Fibroblast of lung (primary cell): ENCODE measurements at regions not wholly inside any gene's neighbourhood (a gene's known extent, or its start where the extent isn't known, plus 50 kb on each side); places are given as distances from the start of the nearest gene placed in this dataset.

Experiments
- EZH2 ChIP-seq: IDR thresholded peaks from 2 replicates; pipeline ENCODE4 v1.5.1; 2012; ENCODE audit warnings: low read length, control low read depth, mild to moderate bottlenecking; ENCODE audit errors: missing control alignments
- TF ChIP-seq, protein P1 (sequence below), 2 donors: IDR thresholded peaks in 1 of 2; conservative IDR thresholded peaks in 1 of 2; 1 replicate in 1 of 2; 2 replicates in 1 of 2; pipeline ENCODE4 v1.5.1; 2011 to 2012; ENCODE audit warnings: low read length in 2 of 2, control low read depth in 1 of 2, inconsistent platforms in 1 of 2, low read depth in 1 of 2, mild to moderate bottlenecking in 1 of 2

DNA sequence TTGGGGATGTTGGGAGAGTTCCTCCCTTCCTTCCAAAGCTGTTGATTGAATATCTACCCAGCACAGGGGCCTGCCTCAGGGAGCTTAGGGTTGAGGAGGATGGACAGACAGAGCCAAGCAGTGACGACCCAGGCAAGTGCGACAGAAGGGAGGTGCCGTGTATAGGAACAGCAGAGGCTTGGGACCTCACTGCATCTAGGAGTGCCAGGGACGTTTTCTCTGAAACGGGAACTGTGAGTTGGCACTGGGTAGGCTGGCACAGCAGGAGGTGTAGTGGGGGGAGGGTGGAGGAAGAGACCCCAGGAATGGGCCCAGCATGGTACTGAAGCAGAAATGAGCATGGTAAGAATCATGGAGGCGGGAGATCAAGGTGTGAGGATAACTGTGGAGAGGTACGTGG lies 55.3 kb upstream of the MGMT start:
- TF ChIP-seq, protein P1, sequence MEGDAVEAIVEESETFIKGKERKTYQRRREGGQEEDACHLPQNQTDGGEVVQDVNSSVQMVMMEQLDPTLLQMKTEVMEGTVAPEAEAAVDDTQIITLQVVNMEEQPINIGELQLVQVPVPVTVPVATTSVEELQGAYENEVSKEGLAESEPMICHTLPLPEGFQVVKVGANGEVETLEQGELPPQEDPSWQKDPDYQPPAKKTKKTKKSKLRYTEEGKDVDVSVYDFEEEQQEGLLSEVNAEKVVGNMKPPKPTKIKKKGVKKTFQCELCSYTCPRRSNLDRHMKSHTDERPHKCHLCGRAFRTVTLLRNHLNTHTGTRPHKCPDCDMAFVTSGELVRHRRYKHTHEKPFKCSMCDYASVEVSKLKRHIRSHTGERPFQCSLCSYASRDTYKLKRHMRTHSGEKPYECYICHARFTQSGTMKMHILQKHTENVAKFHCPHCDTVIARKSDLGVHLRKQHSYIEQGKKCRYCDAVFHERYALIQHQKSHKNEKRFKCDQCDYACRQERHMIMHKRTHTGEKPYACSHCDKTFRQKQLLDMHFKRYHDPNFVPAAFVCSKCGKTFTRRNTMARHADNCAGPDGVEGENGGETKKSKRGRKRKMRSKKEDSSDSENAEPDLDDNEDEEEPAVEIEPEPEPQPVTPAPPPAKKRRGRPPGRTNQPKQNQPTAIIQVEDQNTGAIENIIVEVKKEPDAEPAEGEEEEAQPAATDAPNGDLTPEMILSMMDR (conservative IDR thresholded peaks at IDR 0.05 in 1 of 2, IDR thresholded peaks at IDR 0.05 in 1 of 2; ENCODE audit: low read depth in 1 of 2, low read length in 2 of 2), result no peak
- no peak for TF ChIP-seq EZH2
